HG02759 (cell line): ENCODE measurements at regions not wholly inside any gene's neighbourhood (a gene's known extent, or its start where the extent isn't known, plus 50 kb on each side); places are given as distances from the start of the nearest gene placed in this dataset.
A peak's percentile ranks its signal among the peaks of the same experiment; 100 is the strongest.
"Not testable (repeated sequence)": the region's sequence is repeated elsewhere in the genome, so short reads cannot be mapped to it uniquely, and the experiment has no call there.

Experiments
- ATAC-seq: cut with Tn5 transposase; IDR thresholded peaks from one replicate; pipeline ENCODE4 v1.9.1; 2021; ENCODE audit warnings: mild to moderate bottlenecking, moderate library complexity; ENCODE audit not compliant: unreplicated experiment

DNA sequence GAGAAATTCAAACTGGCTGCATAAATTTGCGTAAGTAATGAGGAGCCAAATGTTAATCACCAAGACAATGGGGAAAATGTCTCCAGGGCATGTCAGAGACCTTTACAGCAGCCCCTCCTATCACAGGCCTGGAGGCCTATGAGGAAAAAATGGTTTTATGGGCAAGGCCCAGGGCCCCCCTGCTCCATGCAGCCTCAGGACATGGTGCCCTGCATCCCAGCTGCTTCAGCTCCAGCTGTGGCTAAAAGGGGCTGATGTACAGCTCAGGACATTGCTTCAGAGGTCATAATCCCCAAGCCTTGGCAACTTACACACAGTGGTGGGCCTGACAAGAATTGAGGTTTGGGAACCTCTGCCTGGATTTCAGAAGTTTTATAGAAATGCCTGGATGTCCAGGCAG, 126.2 kb upstream of the TGFBR2 start:
- ATAC-seq: not testable (repeated sequence)

- ATAC-seq: no peak
Observed at GRCh38 chr3:30480587-30480986, 125.8 kb upstream of the TGFBR2 start.

DNA sequence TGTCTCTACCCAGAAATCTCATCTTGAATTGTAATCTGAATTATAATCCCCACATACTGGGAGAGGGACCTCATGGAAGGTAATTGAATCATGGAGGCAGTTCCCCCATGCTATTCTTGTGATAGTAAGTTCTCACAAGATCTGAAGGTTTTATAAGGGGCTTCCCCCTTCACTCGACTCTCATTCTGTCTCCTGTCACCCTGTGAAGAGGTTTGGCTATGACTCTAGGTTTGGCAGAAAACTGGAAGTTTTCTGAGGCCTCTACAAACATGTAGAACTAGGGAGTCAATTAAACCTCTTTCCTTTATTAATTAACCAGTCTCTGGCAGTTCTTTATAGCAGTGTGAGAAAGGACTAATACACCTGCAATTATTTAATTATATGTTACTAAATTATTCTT, 125.2 kb upstream of the TGFBR2 start:
- no peak for ATAC-seq

- ATAC-seq: not testable (repeated sequence)
Observed at GRCh38 chr3:30484229-30484628, 122.2 kb upstream of the TGFBR2 start.

GRCh38 chr3:30486368-30486767, 120.0 kb upstream of the TGFBR2 start:
- ATAC-seq: no peak

DNA sequence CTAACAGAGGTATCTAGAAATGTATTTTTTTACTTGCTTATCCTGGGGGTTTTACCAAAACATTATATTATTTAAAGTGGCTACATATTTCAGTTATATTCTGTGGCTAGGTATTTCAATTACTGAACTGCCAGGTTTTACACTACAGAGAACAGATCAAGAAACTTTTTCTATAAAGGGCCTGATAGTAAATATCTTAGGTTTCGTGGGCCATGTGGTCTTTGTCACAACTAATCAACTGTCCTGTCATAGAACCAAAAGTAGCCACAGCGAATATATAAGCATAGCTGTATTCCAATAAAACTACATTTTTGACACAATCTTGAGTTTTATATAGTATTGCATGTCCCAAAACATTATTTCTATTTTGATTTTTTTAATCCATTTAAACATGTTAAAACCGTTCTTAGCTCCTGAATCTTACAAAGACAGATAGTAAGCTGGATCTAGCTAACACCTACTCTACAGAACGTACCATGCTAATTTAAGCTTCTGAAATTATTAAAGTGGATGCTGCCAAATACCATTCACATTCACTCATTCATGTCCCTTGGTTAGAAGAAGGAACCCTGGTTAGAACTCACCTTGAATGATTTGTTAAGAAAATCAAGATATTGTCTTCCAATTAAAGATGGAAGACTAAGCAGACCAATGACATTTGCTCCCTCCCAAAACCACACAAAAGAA, 118.2 kb upstream of the TGFBR2 start:
- ATAC-seq: no peak

DNA sequence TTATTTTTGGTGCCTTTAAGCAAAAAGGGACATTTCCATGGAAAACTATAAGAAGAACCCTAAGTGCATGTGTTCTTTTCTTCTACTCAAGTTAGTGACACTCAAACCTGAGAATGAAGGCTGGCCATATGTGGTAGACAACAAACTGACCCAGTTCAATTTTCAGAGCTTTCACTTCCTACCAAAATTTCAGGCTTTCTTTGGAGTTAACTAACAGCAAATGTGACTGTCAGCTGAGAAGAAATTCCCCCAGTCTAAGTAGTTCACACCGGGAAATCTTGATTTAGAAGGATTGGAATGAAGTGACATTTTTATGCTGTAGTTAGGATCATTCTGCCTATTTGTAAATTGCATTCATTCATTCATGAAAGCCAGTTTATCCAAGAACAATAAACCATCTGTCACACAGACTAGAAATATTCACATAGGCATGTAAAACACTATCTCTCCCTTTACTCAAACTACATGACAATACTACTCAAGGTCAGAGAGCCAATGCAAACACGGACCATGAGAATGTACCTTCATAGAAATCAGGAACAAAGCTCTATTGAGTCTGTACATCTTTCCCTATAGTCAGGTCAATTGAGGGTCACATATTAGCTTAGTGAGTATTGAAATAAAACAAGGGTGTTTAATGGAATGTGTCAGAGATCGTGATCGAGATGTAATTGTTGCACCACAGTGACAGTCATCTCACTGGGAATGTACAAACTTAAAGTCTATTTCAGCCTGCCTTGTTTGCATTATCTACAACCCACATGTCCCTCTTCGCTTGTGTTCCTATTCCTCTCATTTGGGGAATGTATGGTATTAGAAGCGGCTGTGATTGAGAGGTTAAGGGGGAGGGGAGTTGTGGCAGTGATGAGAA, 113.8 kb upstream of the TGFBR2 start:
- no peak for ATAC-seq

GRCh38 chr3:30493911-30494311, 112.5 kb upstream of the TGFBR2 start:
- no peak for ATAC-seq

GRCh38 chr3:30495172-30496065, 111.0 kb upstream of the TGFBR2 start:
- no peak for ATAC-seq

GRCh38 chr3:30496066-30496966, 110.1 kb upstream of the TGFBR2 start:
- no peak for ATAC-seq

DNA sequence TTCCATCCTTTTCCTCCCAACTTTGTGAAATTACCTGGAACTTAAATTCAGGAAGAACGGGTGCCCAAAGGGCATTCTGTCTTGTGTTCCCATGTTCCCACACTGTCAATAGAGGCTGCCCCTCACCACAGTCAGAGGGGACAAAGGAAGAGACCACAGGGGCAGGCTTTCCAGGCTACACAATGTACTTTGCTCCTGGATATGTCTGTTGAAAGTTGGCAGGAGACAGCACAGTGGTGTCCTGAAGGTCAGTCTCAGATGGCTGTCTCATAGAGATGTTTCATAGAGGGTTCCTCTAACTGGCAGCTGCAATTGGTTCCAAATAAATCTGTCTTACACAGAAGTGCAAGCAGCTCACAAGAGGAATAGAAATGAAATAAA, 107.8 kb upstream of the TGFBR2 start:
- ATAC-seq: no peak

- ATAC-seq: peak; percentile 93
Observed at GRCh38 chr3:30500666-30501399, 105.6 kb upstream of the TGFBR2 start.

- no peak for ATAC-seq
Observed at GRCh38 chr3:30501526-30501925, 104.9 kb upstream of the TGFBR2 start.

DNA sequence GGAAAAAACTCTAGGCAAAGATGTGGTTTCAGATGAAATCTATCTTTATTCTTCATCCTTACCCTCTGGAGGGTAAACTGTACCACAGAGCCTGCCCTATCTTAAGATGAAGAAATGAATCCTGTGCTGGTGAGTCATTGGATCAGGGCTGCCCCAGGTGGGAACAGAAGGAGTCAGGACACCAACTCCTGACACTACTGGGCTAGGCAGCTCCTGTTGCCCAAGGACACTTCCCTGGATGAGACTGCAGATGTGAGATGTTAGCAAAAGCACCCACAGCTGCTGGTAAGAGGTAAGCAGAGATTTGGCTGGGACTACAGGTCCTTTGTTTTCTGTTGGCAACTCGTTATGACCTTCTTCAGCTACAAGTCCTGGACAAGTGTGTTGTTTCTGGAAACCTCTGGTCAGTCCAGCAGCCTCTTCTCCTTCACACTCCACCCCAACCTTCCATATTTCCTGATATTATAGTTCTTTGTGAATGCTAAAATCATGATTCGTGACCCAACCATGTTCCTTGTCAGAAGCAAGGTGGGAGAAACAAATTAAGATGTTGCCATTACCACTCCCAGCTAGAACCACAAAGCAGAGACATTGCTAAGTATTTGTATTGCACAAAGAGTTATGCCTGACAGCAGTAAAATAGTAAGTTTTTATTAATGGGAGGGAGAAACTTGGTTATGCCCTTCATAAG, 104.2 kb upstream of the TGFBR2 start:
- no peak for ATAC-seq

- ATAC-seq: peak; percentile 31
Observed at GRCh38 chr3:30502742-30503073, 103.7 kb upstream of the TGFBR2 start.

- ATAC-seq: no peak
Observed at GRCh38 chr3:30503446-30503845, 103.0 kb upstream of the TGFBR2 start.

DNA sequence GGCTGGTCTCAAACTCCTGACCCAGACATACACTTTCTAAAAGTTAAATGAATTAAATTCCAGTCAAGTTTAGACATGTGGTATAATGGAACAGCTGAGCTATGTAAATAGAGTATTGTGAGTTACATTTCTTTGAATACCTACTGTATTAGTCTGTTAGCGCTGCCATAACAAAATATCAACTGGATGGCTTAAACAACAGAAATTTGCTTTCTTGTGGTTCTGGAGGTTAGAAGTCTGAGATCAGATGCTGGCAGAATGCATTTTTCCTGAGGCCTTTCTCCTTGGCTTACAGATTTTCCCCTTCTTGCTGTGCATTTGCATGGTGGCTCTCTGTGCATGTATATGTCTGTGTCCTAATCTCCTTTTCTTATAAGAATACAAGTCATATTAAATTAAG, 101.5 kb upstream of the TGFBR2 start:
- ATAC-seq: no peak

DNA sequence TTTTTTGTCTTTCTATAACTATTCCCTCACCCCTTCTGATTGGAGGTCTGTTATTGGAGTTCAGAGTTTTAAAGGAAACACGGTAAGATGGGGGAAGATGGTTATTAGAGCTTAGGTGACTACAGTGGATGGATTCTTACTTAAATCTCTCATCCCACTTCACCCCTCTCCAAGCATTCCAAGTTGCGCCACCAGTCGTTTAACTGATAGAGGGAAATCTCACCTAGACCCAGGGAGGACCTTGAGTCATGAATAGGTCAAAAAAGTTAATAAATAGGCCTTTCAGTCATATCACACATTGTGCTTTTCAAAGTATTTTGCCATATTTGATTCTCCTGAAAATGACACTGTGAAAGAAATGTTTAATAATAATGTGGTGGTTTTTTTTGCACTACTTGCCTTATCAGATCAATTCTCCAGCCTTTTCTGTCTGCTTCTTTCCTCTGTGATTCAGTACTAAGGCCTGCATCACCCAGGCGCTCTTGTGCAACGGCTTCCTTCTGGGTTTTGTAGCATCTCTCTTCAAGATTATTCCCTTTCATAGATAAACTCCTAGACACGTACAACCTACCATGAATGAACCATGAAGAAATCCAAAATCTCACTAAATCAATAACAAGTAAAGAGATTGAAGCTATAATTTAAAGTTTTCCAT, 100.4 kb upstream of the TGFBR2 start:
- ATAC-seq: no peak

GRCh38 chr3:30508339-30508738, 98.1 kb upstream of the TGFBR2 start:
- no peak for ATAC-seq
